GM18861 (cell line): ENCODE measurements at regions not wholly inside any gene's neighbourhood (a gene's known extent, or its start where the extent isn't known, plus 50 kb on each side); places are given as distances from the start of the nearest gene placed in this dataset.
A peak's percentile ranks its signal among the peaks of the same experiment; 100 is the strongest.

Source experiments
- ATAC-seq: cut with Tn5 transposase; IDR thresholded peaks from one replicate; pipeline ENCODE4 v1.9.1; 2021; ENCODE audit not compliant: unreplicated experiment

GRCh38 chr7:17120756-17121155, 177.7 kb upstream of the AHR start:
- ATAC-seq, result no peak

GRCh38 chr7:17121671-17122070, 176.8 kb upstream of the AHR start:
- ATAC-seq, result no peak

GRCh38 chr7:17123020-17123419, 175.4 kb upstream of the AHR start:
- peak; percentile 28 for ATAC-seq

- peak; percentile 71 for ATAC-seq
These were observed 171.8 kb upstream of the AHR start for GRCh38 chr7:17126413-17127268.

GRCh38 chr7:17129218-17129617, 169.2 kb upstream of the AHR start:
- no peak for ATAC-seq

GRCh38 chr7:17130281-17131059, 168.0 kb upstream of the AHR start:
- ATAC-seq, result no peak

- no peak for ATAC-seq
These were observed 167.4 kb upstream of the AHR start for GRCh38 chr7:17131060-17131345.

GRCh38 chr7:17131983-17132655, 166.3 kb upstream of the AHR start:
- ATAC-seq, result peak; percentile 64

GRCh38 chr7:17132726-17133125, 165.7 kb upstream of the AHR start:
- ATAC-seq, result no peak

GRCh38 chr7:17133977-17134376, 164.5 kb upstream of the AHR start:
- no peak for ATAC-seq

GRCh38 chr7:17134786-17135185, 163.7 kb upstream of the AHR start:
- peak; percentile 62 for ATAC-seq

GRCh38 chr7:17136126-17136525, 162.3 kb upstream of the AHR start:
- no peak for ATAC-seq

GRCh38 chr7:17139081-17139480, 159.4 kb upstream of the AHR start:
- ATAC-seq, result no peak

- no peak for ATAC-seq
These were observed 158.0 kb upstream of the AHR start for GRCh38 chr7:17140406-17140805.

- ATAC-seq, result no peak
These were observed 155.5 kb upstream of the AHR start for GRCh38 chr7:17142831-17143541.

- ATAC-seq, result no peak
These were observed 154.1 kb upstream of the AHR start for GRCh38 chr7:17144322-17144721.

- ATAC-seq, result no peak
These were observed 151.8 kb upstream of the AHR start for GRCh38 chr7:17146621-17147020.

- no peak for ATAC-seq
These were observed 151.0 kb upstream of the AHR start for GRCh38 chr7:17147409-17147808.

- ATAC-seq, result peak; percentile 55
These were observed 148.4 kb upstream of the AHR start for GRCh38 chr7:17150018-17150417.

GRCh38 chr7:17152721-17153120, 145.7 kb upstream of the AHR start:
- ATAC-seq, result peak; percentile 42

GRCh38 chr7:17153536-17153935, 144.9 kb upstream of the AHR start:
- ATAC-seq, result no peak
